ENCODE measurements at regions not wholly inside any gene's neighbourhood (a gene's known extent, or its start where the extent isn't known, plus 50 kb on each side); places are given as distances from the start of the nearest gene placed in this dataset.

DNA sequence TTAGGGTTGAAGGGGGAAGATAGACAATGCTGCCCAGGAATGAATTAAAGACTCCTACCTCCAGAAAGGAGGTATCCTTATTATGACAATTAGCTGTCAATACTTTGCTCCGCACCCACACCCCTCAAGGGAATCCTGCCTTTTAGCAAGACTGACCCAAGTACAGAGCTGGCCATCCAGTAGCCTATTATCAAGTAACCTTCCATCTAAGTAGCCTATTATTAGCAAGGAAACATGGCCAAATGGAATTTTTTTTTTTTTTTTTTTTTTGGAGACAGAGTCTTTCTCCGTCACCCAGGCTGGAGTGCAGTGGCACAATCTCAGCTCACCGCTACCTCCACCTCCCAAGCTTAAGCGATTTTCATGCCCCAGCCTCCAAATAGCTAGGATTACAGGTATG lies 161.3 kb downstream of the PMP22 start:
- H4K20me1 ChIP-seq (ENCODE audit: insufficient read depth, low read length), result no peaks in the 10 kb centered on the region
- no TSS peak for BruUV-seq (replicated peaks)
- DNase-seq (ENCODE audit: low spot score) (no peak), FAIRE-seq (no peak), ATAC-seq (no peak)
- in situ Hi-C loops (cut with HindIII; ENCODE audit: extremely low pct_ligation_motif_present, low pct_unique_long_range_greater_than_20kb), result no loop called here
- 14% methylated on average over 4 of the region's 4 CpGs for WGBS (ENCODE audit: low lambda C conversion rate)
- intact Hi-C loops (cut with micrococcal nuclease; ENCODE audit: unreplicated experiment), result no loop called here
- TF ChIP-seq ZNF773 (CRISPR knock-in tag; IDR thresholded peaks at IDR 0.05; ENCODE audit: borderline replicate concordance), result no peak
- TF ChIP-seq TEAD2 (CRISPR knock-in tag; IDR thresholded peaks at IDR 0.05), result no peak
- no peak for TF ChIP-seq EEA1 (CRISPR knock-in tag; IDR thresholded peaks at IDR 0.05; ENCODE audit: borderline replicate concordance)
- TF ChIP-seq ZNF615 (CRISPR knock-in tag; IDR thresholded peaks at IDR 0.05; ENCODE audit: borderline replicate concordance), result no peak
- TF ChIP-seq, protein P1, sequence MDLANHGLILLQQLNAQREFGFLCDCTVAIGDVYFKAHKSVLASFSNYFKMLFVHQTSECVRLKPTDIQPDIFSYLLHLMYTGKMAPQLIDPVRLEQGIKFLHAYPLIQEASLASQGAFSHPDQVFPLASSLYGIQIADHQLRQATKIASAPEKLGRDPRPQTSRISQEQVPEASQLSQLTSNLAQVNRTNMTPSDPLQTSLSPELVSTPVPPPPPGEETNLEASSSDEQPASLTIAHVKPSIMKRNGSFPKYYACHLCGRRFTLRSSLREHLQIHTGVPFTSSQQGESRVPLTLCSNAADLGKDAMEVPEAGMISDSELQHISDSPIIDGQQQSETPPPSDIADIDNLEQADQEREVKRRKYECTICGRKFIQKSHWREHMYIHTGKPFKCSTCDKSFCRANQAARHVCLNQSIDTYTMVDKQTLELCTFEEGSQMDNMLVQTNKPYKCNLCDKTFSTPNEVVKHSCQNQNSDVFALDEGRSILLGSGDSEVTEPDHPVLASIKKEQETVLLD (CRISPR knock-in tag; IDR thresholded peaks at IDR 0.05; ENCODE audit: low read depth), result no peak
- no peak for TF ChIP-seq ZNF598 (CRISPR knock-in tag; IDR thresholded peaks at IDR 0.05; ENCODE audit: borderline replicate concordance)
- TF ChIP-seq, protein P2, sequence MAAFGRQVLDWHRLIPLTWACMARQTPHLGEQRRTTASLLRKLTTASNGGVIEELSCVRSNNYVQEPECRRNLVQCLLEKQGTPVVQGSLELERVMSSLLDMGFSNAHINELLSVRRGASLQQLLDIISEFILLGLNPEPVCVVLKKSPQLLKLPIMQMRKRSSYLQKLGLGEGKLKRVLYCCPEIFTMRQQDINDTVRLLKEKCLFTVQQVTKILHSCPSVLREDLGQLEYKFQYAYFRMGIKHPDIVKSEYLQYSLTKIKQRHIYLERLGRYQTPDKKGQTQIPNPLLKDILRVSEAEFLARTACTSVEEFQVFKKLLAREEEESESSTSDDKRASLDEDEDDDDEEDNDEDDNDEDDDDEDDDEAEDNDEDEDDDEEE (CRISPR knock-in tag; IDR thresholded peaks at IDR 0.05), result no peak
- TF ChIP-seq ZNF589 (CRISPR knock-in tag; conservative IDR thresholded peaks at IDR 0.05), result no peak
- TF ChIP-seq ZNF468 (CRISPR knock-in tag; IDR thresholded peaks at IDR 0.05), result no peak
- no peak for TF ChIP-seq SIX4 (CRISPR knock-in tag; IDR thresholded peaks at IDR 0.05)
- TF ChIP-seq ZNF737 (CRISPR knock-in tag; IDR thresholded peaks at IDR 0.05; ENCODE audit: borderline replicate concordance), result no peak
- TF ChIP-seq HIVEP1 (CRISPR knock-in tag; IDR thresholded peaks at IDR 0.05), result no peak
- no peak for TF ChIP-seq TFE3 (CRISPR knock-in tag; IDR thresholded peaks at IDR 0.05)
- TF ChIP-seq MZF1 (CRISPR knock-in tag; IDR thresholded peaks at IDR 0.05; ENCODE audit: borderline replicate concordance), result no peak
- TF ChIP-seq KDM4B (CRISPR knock-in tag; IDR thresholded peaks at IDR 0.05), result no peak
- no peak for TF ChIP-seq HNRNPUL1 (IDR thresholded peaks at IDR 0.05; ENCODE audit: low read depth, low read length)
- TF ChIP-seq SRY (CRISPR knock-in tag; IDR thresholded peaks at IDR 0.05), result no peak
- no peak for TF ChIP-seq ETV5 (CRISPR knock-in tag; IDR thresholded peaks at IDR 0.05; ENCODE audit: borderline replicate concordance)
- CTCF ChIA-PET (ENCODE audit: low intra/inter-chr PET ratio, low total read pairs), result no interaction called here
- POLR2A ChIA-PET, result no interaction called here
- no peak overlapping the region for H3K9ac ChIP-seq (ENCODE audit: insufficient read depth, low read depth, low read length)
- H3K4me2 ChIP-seq (ENCODE audit: low read depth, low read length), result no peak overlapping the region
- no peak overlapping the region for H3K27ac ChIP-seq (ENCODE audit: extremely low read length, insufficient read depth, low read length)
- H3K36me3 ChIP-seq (replicated peaks in 1 of 2; ENCODE audit: control insufficient read depth in 1 of 2, insufficient read depth in 2 of 2, low read length in 2 of 2), result no peaks in the 10 kb centered on the region
- H2AFZ ChIP-seq (ENCODE audit: low read length), result no peak overlapping the region
- no peak overlapping the region for H3K4me3 ChIP-seq (replicated peaks in 1 of 3; ENCODE audit: insufficient read depth in 1 of 3, low read depth in 2 of 3, low read length in 3 of 3)
- no peaks in the 10 kb centered on the region for H3K9me3 ChIP-seq (ENCODE audit: low read length)
- H3K27me3 ChIP-seq (ENCODE audit: control insufficient read depth in 1 of 2, insufficient read depth in 2 of 2, low read length in 2 of 2), result peaks cover 0 to 7% of the 10 kb centered on the region in 2 experiments; a peak in 3 of 5 replicates
- no peaks in the 10 kb centered on the region for H3K79me2 ChIP-seq (ENCODE audit: insufficient read depth, low read length)
- H3K4me1 ChIP-seq (ENCODE audit: insufficient read depth, low read length), result no peaks in the 10 kb centered on the region

Measured in HepG2 (cell line).